ENCODE measurements at regions not wholly inside any gene's neighbourhood (a gene's known extent, or its start where the extent isn't known, plus 50 kb on each side); places are given as distances from the start of the nearest gene placed in this dataset.

DNA sequence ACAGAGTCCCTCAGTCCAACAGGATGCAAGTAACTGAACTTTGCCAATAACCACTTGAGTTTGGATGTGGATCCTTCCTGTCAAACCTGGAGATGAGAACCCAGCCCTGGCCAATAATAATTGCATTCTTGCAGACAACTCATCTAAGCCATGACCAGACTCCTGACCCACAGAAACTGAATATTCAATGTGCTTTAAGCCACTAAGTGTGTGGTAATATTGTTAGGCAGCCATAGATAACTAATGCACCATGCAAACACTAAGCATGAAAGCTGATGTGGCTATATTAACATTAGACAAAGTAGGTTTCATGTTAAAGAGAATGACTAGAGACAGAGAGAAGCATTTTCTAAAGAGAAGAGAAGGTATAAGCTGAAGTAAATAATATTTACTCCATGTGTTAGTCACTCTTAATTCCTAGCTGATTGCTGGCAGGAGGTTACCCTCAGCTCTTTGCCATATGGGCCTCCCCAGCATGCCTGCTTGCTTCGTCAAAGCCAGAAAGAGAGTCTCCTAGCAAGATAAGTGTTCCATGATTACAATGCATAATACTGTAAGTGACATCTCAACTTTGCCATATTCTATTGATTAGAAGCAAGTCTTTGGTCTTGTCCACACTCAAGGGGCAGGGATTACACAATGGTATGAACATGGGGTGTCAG lies 276.4 kb upstream of the PLXNA2 start:
- TF ChIP-seq, protein P1, sequence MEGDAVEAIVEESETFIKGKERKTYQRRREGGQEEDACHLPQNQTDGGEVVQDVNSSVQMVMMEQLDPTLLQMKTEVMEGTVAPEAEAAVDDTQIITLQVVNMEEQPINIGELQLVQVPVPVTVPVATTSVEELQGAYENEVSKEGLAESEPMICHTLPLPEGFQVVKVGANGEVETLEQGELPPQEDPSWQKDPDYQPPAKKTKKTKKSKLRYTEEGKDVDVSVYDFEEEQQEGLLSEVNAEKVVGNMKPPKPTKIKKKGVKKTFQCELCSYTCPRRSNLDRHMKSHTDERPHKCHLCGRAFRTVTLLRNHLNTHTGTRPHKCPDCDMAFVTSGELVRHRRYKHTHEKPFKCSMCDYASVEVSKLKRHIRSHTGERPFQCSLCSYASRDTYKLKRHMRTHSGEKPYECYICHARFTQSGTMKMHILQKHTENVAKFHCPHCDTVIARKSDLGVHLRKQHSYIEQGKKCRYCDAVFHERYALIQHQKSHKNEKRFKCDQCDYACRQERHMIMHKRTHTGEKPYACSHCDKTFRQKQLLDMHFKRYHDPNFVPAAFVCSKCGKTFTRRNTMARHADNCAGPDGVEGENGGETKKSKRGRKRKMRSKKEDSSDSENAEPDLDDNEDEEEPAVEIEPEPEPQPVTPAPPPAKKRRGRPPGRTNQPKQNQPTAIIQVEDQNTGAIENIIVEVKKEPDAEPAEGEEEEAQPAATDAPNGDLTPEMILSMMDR (IDR thresholded peaks at IDR 0.05; ENCODE audit: insufficient read depth, missing control alignments) = no peak
- DNase-seq (ENCODE audit: insufficient read length, low spot score) (no peak), FAIRE-seq (no peak)

DNA sequence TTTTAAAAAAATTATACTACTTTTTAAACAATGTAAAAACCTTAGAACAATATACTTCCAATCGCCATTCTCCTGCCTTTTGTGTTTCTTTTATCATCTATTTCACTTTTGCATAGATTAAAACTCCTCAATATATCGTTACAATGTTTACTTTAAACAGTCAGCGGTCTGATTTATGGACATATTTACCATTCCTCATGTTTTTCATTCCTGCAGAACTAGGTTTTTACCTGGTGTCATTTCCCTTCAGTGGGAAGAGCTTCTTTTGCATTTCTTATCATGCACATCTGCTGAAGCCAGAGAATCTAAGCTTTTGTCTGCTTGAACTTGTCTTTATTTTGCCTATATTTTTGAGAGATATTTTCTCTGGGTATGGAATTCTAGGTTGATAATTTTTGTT lies 277.4 kb upstream of the PLXNA2 start:
- TF ChIP-seq, protein P1 (IDR thresholded peaks at IDR 0.05; ENCODE audit: insufficient read depth, missing control alignments) = no peak
- DNase-seq (ENCODE audit: insufficient read length, low spot score) (no peak), FAIRE-seq (no peak)

DNA sequence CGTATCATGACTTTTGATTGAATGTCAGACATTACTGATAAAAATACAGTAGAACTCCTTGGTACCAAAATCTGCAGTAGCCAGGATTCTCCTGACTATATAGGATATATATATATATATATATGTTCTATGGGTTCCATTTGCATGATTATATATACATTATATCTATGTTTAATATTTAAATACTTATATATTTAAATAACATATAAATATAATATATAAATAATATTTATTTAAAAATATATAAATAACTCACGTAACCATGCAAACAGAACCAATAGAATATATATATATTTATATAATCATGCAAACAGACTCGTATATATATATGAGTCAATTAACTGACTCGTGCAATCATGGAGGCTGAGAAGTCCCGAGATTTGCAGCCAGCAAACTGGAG lies 278.8 kb upstream of the PLXNA2 start:
- TF ChIP-seq, protein P1 (IDR thresholded peaks at IDR 0.05; ENCODE audit: insufficient read depth, missing control alignments) = no peak
- FAIRE-seq (no peak), DNase-seq (ENCODE audit: insufficient read length, low spot score) (no peak)

DNA sequence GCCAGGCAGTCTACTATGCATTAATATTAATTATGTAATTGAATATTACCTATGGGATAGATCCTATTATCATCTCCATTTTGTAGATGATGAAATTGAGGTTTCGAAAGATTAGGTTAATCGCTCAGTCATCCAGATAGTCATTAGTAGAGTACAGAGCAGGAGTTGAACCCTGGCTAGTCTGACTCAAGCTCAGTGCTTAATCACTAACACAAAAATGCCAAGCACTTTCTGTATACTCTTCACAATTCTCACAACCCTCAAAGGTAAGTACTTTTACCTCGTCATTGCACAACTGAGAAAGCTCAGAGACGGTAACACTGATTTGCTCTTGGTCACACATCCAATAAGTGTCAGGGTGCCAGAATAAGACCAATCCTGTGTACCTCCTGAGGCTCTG lies 280.2 kb upstream of the PLXNA2 start:
- DNase-seq (ENCODE audit: insufficient read length, low spot score) = no peak
- TF ChIP-seq, protein P1 (IDR thresholded peaks at IDR 0.05; ENCODE audit: insufficient read depth, missing control alignments) = no peak
- no peak for FAIRE-seq

DNA sequence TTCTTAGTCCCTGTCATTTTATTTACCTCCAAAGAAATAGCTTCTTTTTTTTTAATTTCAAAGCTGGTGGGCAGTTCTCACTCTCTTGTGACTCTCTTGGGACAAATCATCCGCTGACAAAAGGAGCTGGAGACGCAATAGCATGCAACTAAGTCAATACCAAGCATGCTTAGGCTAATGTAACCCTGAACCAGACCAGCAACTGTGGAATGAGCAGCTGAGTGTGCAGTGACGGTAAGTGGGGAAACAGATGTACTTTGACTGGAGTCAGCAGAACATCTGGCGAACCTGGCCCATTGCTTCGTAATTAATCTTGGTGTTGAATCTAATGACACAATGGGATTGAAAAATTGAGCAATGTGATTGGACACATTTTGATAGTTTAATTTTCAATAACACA lies 280.7 kb upstream of the PLXNA2 start:
- TF ChIP-seq, protein P1 (IDR thresholded peaks at IDR 0.05; ENCODE audit: insufficient read depth, missing control alignments) = no peak
- DNase-seq (ENCODE audit: insufficient read length, low spot score) (no peak), FAIRE-seq (no peak)

DNA sequence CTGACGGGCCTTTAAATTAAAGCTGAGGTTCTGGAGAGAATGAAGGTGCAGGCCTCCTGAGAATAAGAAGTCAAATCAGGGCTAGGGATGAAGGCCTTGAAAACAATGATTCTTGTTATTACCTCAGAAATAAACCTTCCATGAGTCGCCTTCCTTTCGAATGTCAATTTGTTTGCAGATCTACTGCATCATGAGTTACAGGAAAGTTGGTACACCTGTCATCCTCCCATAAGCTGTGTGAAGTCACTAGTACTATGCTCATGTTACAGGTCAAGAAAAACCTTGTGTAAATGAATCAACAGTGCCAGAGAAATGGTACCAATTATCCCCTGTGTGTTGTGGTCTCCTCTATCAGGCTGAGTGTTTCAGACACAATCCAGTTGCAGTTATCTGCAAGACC lies 281.2 kb upstream of the PLXNA2 start:
- TF ChIP-seq, protein P1 (IDR thresholded peaks at IDR 0.05; ENCODE audit: insufficient read depth, missing control alignments) = no peak
- FAIRE-seq = no peak
- no peak for DNase-seq (ENCODE audit: insufficient read length, low spot score)

DNA sequence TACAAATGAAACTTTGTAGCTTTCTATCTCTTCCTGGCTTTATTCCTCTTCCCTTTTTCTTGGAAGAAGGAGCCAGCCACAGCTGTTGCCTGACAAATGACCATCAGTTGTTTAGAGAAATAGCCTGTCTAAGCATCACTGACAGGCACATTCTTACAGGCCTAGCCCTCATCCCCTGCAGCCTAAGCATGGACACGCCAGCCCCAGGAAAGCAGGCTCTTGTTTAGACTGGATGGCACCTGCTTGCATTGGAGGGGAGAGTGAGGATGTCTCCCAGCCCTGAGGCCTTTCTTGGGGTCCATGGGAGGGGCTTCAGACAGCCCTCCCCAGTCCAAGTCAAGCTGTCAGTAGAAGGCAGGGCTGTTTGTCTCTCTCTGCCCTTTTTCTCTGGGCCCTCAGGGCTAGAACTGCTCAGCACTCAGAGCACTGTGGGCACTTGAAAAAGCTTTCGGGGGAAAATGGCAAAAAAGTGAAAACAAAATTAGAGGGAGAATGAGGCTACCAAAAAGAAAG lies 282.5 kb upstream of the PLXNA2 start:
- TF ChIP-seq, protein P1 (IDR thresholded peaks at IDR 0.05; ENCODE audit: insufficient read depth, missing control alignments) = no peak
- no peak for DNase-seq (ENCODE audit: insufficient read length, low spot score)
- FAIRE-seq = no peak
